HG02642 (cell line): ENCODE measurements at regions not wholly inside any gene's neighbourhood (a gene's known extent, or its start where the extent isn't known, plus 50 kb on each side); places are given as distances from the start of the nearest gene placed in this dataset.
"Not testable (repeated sequence)": the region's sequence is repeated elsewhere in the genome, so short reads cannot be mapped to it uniquely, and the experiment has no call there.

Experiments used
- ATAC-seq: cut with Tn5 transposase; IDR thresholded peaks from one replicate; pipeline ENCODE4 v1.9.1; 2021; ENCODE audit warnings: mild to moderate bottlenecking; ENCODE audit not compliant: unreplicated experiment, poor library complexity

DNA sequence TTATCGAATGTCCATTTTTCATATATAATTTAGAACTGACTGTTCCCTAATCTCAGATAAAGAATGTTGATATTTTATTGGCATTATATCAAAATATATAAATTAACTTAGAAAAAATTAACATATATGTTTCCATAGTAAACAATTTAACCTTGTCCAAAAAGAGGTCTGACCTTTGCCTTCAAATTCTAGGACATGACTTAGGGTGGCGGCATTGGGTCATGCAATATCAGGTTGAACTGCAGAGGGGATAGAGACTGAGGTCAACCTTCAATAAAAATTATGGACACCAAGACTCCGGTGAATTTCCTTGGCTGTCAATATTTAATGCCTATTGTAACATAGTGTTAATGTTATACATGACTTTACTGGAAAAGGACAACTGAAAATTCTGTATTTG, 199.8 kb downstream of the RPL10L start:
- no peak for ATAC-seq

DNA sequence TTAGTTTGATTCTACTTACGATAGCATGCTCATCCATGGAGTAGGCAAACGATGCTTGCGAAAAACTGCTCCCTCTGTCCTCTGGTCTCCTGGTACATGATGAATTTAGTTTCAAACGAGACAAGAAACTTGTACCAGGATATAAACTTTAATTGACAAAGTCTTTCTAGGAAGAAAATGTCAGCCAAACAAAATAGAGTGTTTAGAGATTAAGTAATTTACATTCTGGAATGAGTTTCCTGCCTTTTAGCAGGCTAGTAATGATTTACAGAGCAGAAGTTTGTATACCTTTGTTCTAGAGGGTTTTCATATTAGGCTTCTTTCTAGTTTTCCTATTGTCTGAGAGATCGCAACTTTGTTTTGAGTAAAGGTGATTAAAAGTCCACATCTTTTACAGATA, 206.9 kb downstream of the RPL10L start:
- ATAC-seq = no peak

DNA sequence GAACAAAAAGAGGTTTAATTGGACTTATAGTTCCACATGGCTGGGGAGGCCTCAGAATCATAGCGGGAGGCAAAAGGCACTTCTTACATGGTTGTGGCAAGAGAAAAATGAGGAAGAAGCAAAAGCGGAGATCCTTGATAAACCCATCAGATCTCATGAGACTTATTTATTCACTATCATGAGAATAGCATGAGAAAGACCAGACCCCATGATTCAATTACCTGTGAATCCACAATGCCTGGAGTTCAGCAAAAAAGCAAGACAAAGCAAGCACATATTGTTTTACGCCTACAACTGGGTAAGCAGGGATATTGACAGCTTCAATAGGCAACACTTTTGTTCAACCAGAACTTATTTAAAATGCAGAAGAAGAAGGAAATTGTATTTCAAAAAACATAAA, 218.2 kb downstream of the RPL10L start:
- ATAC-seq = no peak

DNA sequence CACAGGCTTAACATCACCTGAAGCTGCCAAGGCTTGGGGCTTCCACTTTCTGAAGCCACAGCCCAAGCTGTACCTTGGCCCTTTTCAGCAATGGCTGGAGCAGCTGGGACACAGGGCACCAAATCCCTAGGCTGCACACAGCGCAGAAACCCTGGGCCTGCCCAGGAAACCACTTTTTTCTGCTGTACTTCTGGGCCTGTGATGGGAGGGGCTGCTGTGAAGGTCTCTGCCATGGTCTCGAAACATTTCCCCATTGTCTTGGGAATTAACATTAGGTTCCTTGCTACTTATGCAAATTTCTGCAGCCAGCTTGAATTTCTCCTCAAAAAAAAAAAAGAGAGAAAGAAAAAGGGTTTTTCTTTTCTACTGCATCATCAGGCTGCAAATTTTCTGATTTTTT, 219.1 kb downstream of the RPL10L start:
- ATAC-seq = no peak

DNA sequence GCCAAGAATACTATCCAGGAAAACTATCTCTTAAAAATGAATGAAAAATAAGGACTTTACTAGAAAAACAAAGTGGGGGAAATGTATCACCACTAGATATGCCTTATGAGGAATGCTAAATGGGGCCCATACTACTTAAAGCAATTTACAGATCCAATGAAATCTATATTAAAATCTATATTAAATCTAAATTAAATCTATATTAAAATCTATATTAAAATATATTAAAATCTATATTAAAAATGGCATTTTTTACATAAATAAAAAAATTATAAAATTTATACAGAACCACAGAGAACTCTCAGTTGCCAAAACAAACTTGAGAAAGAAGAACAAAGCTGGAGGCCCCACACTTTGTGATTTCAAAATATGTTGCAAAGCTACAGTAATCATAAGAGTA, 234.5 kb downstream of the RPL10L start:
- ATAC-seq = no peak

DNA sequence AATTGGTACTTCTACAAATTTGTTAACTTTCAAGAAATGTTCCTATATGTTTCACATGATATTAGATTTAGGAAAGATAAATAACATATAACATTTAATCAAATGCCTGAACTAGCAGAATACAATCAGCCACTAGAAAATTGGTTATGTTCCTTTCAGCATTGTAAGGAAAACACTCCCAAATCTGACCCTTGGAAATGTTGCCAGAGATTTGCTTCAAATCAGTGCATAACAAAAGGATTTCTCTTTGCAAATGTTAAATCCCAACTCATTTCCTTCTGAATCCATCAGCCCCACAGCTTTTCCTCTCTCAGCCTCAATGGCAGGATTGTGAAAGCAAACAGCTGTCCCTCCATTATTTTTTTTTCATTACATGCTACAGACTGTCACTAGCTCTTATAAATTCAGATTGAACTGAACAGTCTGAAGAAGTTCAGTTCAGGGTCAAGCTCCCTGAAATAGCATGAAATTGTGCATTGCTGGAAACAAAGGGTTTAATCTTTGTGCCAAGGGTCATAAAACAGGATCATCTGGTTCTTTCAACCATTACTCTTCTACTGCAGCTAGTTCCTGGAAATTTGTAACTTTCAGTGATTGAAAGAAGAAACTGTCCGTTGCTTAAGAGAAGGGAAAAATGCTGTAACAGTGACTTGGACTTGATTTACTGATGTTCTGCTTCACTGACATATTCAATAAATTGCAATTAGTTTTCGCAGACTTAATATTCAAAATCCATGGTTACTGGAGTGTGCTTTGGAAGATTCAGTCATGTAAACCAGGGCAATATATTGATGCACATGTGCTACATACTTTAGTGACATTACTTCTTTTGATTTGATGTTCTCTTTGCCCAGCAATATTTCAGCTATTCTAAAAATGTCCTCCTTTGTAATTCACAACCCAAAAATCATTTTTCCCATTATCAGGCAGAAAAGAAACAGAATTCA, 246.4 kb downstream of the RPL10L start:
- no peak for ATAC-seq

DNA sequence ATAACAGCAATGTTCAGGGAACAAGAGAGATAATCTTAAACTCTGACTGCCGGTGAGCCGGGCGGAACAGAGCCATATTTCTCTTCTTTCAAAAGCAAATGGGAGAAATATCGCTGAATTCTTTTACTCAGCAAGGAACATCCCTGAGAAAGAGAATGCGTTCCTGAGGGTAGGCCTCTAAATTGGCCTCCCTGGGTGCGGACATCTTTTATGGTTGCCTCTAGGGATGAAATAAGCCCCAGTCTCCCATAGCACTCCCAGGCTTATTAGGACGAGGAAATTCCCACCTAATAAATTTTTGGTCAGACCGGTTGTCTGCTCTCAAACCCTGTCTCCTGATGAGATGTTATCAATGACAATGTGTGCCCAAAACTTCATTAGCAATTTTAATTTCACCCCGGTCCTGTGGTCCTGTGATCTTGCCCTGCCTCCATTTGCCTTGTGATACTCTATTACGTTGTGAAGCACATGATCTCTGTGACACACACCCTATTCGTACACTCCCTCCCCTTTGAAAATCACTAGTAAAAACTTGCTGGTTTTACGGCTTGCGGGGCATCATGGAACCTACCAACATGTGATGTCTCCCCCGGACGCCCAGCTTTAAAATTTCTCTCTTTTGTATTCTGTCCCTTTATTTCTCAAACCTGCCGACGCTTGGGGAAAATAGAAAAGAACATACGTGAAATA, 249.4 kb downstream of the RPL10L start:
- ATAC-seq = not testable (repeated sequence)

DNA sequence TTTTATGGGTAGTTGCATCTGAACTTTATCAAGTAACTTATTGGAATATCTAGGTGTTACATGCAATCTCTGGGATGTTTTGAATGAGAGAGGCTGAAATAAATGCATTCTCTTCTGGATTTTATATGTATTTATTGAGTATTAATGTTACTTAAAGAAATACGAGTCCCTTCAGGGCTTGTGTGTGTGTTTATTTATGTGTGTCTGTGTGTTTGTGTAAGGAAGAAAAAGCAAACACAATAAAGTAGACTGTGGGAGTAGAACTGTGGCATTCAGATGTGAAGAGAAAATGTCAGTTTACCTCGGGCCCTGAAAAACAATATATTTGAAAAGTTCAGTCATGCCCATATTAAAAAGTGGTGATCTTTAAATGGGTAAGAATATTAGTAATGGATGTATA, 250.5 kb downstream of the RPL10L start:
- no peak for ATAC-seq

DNA sequence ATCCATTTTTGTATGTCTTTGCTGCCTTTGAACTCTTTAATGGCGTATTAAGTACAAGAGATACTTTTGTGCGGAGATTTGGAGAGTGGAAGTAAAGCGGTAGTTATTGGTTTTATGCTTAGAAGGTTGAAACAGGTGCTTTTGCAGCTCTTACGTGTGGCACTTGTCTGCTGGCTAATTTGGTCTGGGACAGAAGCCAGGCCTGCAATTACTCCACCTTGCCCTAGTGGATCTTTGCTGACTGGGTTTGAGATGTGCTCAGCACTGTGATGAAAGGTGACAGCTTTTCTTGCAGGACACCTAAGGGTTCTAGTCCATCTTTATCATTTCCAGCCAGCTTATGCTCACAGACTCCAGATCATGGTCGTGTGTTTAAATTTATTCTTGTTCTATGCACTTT, 252.5 kb downstream of the RPL10L start:
- no peak for ATAC-seq

DNA sequence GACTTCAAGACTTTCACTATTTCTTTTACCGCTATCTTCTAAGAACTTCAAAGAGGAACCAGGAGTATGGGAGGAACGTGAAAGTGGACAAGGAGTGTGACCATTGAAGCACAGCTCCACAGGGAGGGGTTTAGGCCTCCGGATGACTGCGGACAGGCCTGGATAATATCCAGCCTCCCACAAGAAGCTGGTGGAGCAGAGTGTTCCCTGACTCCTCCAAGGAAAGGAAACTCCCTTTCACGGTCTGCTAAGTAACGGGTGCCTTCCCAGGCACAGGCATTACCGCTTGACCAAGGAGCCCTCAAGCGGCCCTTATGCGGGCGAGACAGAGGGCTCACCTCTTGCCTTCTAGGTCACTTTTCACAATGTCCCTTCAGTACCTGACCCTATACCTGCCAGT, 267.0 kb downstream of the RPL10L start:
- ATAC-seq = no peak

DNA sequence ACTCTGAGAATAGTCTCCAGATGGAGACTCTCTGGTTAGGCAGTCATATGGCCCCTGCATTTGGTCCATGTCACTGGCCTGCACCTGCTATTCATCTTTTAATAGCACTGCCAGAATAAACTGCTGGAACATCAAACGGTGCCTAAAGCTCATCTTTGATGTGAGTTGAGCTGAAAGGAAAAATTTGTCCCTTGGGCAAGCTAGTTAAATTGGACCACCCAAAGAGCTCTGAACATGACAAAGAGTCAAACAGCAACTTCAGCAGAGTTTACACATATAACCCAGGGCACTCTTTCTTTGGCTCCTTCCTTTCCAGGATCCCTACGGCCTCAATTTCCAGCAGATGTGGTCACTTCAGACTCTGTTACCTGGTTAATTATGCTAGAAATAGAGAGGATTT, 269.9 kb downstream of the RPL10L start:
- ATAC-seq = no peak

DNA sequence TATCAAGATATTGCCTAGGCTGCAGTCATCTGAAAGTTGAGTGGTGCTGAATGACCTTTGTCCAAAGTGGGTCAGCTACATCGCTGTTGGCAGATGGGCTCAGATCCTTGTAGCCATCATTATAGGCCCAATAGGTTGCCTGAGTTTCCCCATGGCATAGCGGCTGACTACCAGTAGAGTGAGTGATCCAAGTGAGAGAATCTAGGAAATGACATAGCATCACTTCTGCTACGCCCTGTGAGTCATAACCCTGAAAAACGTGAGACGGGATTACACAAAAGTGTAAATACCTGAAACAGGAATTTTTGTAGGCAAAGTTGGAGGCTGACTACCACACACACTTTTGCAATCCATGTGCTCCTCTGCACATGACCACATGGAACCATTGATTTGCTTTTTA, 273.3 kb downstream of the RPL10L start:
- no peak for ATAC-seq

DNA sequence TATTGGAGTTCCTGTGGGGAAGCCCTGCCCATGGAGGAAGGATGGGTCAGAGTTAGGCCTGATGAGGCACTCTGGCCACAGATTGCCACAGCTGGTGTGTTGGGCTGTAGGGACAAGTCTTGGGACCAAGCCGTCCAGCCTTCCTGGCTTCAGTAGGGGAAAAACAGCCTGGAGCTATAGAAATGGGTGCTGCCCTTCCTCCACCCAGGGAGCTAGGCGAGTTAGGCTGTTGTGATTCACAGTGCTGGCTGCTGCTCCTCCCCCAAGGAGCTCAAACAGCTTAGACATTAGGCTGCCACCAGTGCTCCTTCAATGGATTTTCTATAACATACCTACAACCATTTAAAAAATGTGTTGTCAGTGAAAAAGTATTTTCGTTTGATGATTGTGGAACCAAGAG, 274.3 kb downstream of the RPL10L start:
- no peak for ATAC-seq

DNA sequence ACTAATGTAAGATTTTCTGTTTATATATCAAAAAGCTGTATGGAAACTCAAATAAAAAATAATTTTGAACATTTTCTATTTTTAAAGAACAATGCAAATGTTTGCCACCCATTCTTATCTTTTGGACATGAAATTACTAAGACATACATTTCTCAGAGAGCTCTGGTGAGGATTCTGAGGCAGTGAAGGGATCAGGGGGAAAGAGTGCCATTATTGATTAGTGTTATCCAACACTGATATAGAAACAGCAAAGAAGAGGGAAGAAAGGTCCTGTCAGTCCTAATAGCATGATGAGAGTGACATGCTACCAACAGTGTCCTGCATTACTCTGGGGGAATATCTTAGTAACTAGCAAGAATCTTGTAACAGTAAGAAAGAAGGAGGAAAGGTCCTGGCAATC, 282.2 kb downstream of the RPL10L start:
- no peak for ATAC-seq

DNA sequence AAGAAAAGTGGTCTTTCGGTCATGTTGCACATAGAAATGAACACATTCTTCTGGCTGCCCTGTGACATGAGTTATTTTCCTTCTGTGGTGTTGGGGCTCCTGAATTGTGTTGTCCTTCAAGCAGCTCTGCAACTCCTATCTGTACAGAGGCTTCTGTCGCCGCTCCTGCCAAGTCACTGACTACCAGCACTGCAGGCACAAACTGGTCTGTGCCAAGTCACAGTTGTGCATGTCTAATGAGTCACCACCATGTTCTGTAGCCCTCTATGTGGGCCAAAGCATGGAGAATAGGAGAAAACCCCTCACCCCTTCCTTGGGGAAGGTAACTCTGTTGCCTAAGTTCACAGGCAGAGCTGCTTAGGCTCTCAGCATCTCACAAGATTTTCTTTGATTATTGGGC, 283.3 kb downstream of the RPL10L start:
- ATAC-seq = no peak

DNA sequence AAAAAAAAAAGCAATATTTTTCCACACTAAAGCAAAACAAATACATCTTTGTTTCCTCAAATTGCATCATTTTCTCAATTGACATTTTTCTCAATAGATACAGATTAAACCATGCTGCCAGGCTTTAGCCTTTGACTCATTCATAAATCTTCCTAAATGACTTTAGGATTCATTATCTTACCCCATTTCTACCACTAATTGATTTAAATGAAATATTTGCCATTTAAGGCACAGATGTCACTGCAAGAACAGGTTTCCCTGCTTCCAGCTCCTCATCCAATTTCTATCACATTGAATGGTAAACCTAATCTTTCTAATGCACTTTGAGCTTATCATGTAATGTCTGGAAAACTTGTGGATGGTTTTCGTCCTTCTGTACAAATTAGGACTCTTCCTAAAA, 298.7 kb downstream of the RPL10L start:
- no peak for ATAC-seq

DNA sequence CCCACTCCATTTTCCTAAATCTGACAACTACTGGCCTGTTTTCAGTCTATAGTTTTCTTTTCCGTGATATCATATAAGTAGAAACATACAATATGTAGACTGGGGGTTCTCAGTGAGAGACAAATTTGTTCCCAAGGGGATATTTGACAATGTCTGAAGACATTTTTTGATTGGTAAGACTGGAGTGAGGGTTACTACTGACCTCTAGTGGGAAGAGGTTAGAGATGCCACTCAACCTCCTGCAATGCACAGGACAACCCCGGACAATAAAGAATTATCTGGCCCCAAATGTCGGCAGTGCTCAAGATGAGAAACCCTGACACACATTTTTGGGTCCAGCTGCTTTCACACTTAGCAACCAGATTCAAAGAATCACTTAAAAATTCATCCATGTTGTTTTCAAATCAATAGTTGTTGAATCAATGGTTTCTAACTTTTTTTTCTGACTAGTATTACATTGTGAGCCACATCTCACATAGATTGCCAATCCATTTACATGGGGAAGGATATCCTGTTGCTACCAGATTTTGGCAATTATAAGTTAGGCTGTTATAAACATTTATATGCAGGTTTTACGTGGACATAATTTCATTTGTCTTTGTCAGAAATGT, 307.1 kb downstream of the RPL10L start:
- ATAC-seq = peak; percentile 88

DNA sequence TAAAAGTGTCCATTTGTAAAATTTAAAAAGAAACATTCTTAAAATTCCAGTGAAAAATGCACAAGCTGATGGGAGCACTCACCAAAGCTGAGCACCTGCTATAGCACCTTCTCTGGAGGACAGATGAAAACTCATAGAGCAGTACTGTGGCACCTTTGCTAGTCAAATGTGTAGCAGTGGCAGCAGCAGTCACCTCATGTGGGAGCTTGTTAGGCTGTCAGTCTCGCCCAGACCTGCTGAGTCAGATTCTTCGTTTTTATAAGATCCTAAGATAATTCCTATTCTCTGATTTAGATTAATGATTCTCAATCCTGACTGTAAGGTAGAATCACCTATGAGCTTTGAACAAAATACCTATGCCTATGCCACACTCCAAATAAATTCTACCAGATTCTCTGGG, 325.8 kb downstream of the RPL10L start:
- ATAC-seq = no peak

DNA sequence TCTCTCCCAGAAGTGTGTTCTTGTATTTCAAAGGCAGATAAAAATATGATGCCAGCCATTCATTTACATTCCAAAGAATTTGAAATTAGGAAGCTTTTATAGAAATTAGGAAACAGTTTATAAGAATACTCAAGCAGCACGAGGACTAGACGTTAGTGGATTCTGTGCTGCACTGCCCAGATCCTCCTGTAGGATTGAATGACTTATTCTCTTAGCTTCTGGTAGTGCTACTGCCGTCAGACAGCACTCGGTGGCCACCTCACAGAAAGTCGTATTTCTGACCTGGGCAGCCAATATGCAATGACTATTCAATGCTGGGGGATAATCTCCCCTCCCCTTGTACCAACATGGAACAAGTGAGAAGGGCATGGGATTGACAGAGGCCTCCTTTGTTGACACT, 326.4 kb downstream of the RPL10L start:
- ATAC-seq = no peak

DNA sequence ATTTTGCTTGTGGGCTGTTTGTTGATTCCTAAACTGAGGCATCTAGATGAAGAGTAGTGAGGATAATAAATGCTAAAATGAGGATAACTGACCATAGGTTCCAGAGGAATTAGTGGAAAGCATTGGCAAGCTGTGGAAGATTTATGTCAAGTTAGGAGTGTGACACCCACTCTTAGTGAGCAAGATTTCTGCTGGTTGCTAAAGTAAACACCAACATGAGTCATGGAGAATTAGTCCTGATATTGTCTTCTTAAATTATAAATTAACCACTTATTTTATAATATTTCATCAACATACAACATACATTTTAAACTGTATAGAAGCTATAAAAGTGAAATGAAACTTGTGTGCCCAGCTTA, 328.2 kb downstream of the RPL10L start:
- ATAC-seq = no peak

DNA sequence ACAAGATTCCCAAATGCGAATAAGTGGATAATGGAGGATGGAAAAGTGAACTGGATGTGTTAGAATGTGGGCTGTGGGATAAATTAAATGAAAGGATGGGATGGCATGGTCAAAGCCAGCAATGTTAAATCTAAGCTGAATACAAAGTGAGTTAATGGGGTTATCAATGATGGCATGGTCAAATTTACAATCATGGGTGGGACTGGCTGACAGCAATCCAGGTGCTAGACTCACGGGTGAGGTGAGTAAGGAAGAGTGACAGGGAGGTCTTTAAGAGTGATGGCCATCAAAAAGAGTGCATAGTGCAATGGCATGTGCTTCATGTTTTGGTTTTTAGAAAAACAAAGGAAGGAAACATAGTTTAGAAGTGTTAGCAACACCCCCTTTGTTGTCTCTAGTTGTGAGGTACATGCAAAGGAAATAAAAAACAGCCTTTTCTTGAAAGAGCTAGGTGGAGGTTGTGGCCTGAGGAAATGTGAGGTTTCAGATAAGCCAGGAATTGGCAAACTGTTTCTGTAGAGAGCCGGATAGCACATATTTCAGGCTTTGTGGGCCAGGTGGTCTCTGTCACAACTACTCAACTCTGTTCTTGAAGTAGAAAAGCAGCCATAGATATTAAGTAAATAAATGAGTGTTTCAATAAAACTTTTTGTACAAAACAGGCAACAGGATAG, 328.7 kb downstream of the RPL10L start:
- no peak for ATAC-seq
